GM20000 (cell line): ENCODE measurements at regions not wholly inside any gene's neighbourhood (a gene's known extent, or its start where the extent isn't known, plus 50 kb on each side); places are given as distances from the start of the nearest gene placed in this dataset.

Experiments used
- DNase-seq: peaks from one replicate; pipeline ENCODE4 v3.0.0; 2012; ENCODE audit warnings: low spot score
- CTCF ChIP-seq: IDR thresholded peaks from 2 replicates; pipeline ENCODE4 v1.5.1; 2012; ENCODE audit warnings: mild to moderate bottlenecking, control low read depth; ENCODE audit errors: extremely low read depth, missing control alignments

GRCh38 chr2:207412787-207413310, 116.9 kb upstream of the CREB1 start:
- TF ChIP-seq CTCF = no peak

GRCh38 chr2:207413376-207413907, 116.3 kb upstream of the CREB1 start:
- no peak for TF ChIP-seq CTCF
- DNase-seq = no peak

More at GRCh38 chr2:207412787-207413310, 116.9 kb upstream of the CREB1 start:
- no peak for DNase-seq

- no peak for DNase-seq
- no peak for TF ChIP-seq CTCF
Measured at GRCh38 chr2:207416111-207416510, 113.7 kb upstream of the CREB1 start.

- no peak for DNase-seq
- TF ChIP-seq CTCF = no peak
Measured at GRCh38 chr2:207416900-207417299, 112.9 kb upstream of the CREB1 start.

- no peak for DNase-seq
- no peak for TF ChIP-seq CTCF
Measured at GRCh38 chr2:207417301-207417718, 112.5 kb upstream of the CREB1 start.

- no peak for TF ChIP-seq CTCF
- DNase-seq = no peak
Measured at GRCh38 chr2:207418419-207418818, 111.3 kb upstream of the CREB1 start.

GRCh38 chr2:207419331-207419730, 110.4 kb upstream of the CREB1 start:
- TF ChIP-seq CTCF = no peak
- DNase-seq = no peak
